ENCODE measurements at regions not wholly inside any gene's neighbourhood (a gene's known extent, or its start where the extent isn't known, plus 50 kb on each side); places are given as distances from the start of the nearest gene placed in this dataset.

DNA sequence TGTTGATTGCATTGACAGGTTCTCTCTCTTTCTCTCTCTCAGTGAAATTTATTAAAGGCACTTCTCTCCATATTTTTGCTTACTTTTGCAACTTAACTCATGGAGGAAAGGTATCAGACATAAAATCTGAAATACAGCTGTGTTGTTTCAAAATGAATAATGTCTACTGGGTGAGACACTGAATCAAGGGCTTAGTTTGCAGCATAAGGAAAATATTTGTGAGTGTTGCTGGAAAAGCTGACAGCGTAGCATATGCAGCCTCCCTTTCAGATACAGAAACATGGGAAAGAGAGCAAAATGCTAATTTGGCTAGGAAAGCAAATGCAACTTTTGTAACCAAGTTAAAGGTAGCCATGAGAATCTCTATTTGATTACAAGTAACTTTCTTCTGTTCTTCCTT lies 81.5 kb upstream of the COL3A1 start:
- peaks cover 0 to 2% (median 0%) of the 10 kb centered on the region in 3 donors for H3K4me1 ChIP-seq (ENCODE audit: control insufficient read depth in 3 of 3, insufficient read depth in 3 of 3, low read length in 3 of 3)
- H3K36me3 ChIP-seq (ENCODE audit: control insufficient read depth in 3 of 3, insufficient read depth in 3 of 3, low read length in 3 of 3), result no peaks in the 10 kb centered on the region
- no peak overlapping the region for H3K9ac ChIP-seq (ENCODE audit: low read depth in 1 of 3, low read length in 3 of 3)
- no peaks in the 10 kb centered on the region for H3K27me3 ChIP-seq (ENCODE audit: control insufficient read depth in 3 of 3, insufficient read depth in 3 of 3, low read length in 3 of 3)
- H3K9me3 ChIP-seq (ENCODE audit: control insufficient read depth in 3 of 3, low read length in 3 of 3), result peaks cover 0 to 2% (median 2%) of the 10 kb centered on the region in 3 donors
- no peak overlapping the region for H3K4me3 ChIP-seq (ENCODE audit: low read length in 3 of 3)
- H3K27ac ChIP-seq (ENCODE audit: low read depth, low read length), result no peak overlapping the region

DNA sequence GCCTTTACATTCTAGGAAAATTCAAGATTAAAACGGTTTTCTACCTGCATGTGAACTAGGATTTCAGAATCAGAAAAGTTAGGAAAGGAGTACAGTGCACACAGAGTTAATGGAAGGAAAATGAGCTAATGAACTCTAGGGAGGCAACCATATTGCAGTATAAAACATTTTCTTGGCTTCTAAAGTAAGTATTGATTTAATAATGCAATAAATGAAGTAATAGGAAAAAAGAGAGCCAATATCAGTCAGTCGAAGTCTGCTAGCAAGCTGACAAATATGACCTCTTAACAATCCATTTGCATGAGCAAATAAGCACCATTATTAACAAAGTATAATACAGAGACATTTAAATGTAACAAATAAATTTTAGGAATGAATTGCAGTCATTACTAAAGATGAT lies 80.2 kb upstream of the COL3A1 start:
- Histone ChIP-seq H3K9me3 (ENCODE audit: control insufficient read depth in 3 of 3, low read length in 3 of 3) (peaks cover 0 to 2% (median 2%) of the 10 kb centered on the region in 3 donors), H3K27ac (ENCODE audit: low read depth, low read length) (no peak overlapping the region), H3K4me3 (ENCODE audit: low read length in 3 of 3) (no peak overlapping the region)

GRCh38 chr2:188894979-188895378 lies 79.2 kb upstream of the COL3A1 start:
- no peak overlapping the region for H3K9ac ChIP-seq (ENCODE audit: low read depth in 1 of 3, low read length in 3 of 3)
- H3K9me3 ChIP-seq (ENCODE audit: control insufficient read depth in 3 of 3, low read length in 3 of 3), result peaks cover 0 to 2% (median 2%) of the 10 kb centered on the region in 3 donors
- peaks cover 0 to 2% (median 0%) of the 10 kb centered on the region in 3 donors for H3K4me1 ChIP-seq (ENCODE audit: control insufficient read depth in 3 of 3, insufficient read depth in 3 of 3, low read length in 3 of 3)
- H3K4me3 ChIP-seq (ENCODE audit: low read length in 3 of 3), result no peak overlapping the region
- H3K27me3 ChIP-seq (ENCODE audit: control insufficient read depth in 3 of 3, insufficient read depth in 3 of 3, low read length in 3 of 3), result no peaks in the 10 kb centered on the region
- H3K36me3 ChIP-seq (ENCODE audit: control insufficient read depth in 3 of 3, insufficient read depth in 3 of 3, low read length in 3 of 3), result no peaks in the 10 kb centered on the region
- H3K27ac ChIP-seq (ENCODE audit: low read depth, low read length), result no peak overlapping the region

More for the DNA sequence above, 80.2 kb upstream of the COL3A1 start:
- H3K36me3 ChIP-seq (ENCODE audit: control insufficient read depth in 3 of 3, insufficient read depth in 3 of 3, low read length in 3 of 3), result no peaks in the 10 kb centered on the region
- no peaks in the 10 kb centered on the region for H3K27me3 ChIP-seq (ENCODE audit: control insufficient read depth in 3 of 3, insufficient read depth in 3 of 3, low read length in 3 of 3)
- H3K9ac ChIP-seq (ENCODE audit: low read depth in 1 of 3, low read length in 3 of 3), result no peak overlapping the region
- H3K4me1 ChIP-seq (ENCODE audit: control insufficient read depth in 3 of 3, insufficient read depth in 3 of 3, low read length in 3 of 3), result peaks cover 0 to 2% (median 0%) of the 10 kb centered on the region in 3 donors

DNA sequence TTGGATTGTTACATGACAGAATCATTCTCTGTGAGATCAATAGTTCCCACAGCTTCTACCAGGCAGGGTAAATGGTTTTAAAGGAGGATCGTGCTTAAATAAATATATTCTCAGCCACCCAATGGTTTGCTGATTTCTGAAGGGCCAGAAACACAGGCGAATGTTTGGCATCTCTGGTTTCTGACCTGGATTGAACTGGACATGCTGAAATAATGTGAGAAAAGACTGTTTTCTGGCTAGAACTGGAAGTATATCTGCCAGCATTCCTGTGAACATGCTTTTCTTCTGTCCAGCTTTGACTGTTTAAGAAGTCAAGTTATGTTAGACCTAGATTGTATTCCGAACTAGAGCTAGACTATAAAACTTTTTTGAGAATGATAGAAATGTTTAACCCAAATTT lies 77.1 kb upstream of the COL3A1 start:
- Histone ChIP-seq H3K4me1 (ENCODE audit: control insufficient read depth in 3 of 3, insufficient read depth in 3 of 3, low read length in 3 of 3) (peaks cover 0 to 2% (median 0%) of the 10 kb centered on the region in 3 donors), H3K27me3 (ENCODE audit: control insufficient read depth in 3 of 3, insufficient read depth in 3 of 3, low read length in 3 of 3) (no peaks in the 10 kb centered on the region), H3K4me3 (ENCODE audit: low read length in 3 of 3) (no peak overlapping the region), H3K9me3 (ENCODE audit: control insufficient read depth in 3 of 3, low read length in 3 of 3) (no peaks in the 10 kb centered on the region), H3K36me3 (ENCODE audit: control insufficient read depth in 3 of 3, insufficient read depth in 3 of 3, low read length in 3 of 3) (no peaks in the 10 kb centered on the region), H3K9ac (ENCODE audit: low read depth in 1 of 3, low read length in 3 of 3) (no peak overlapping the region), H3K27ac (ENCODE audit: low read depth, low read length) (no peak overlapping the region)

DNA sequence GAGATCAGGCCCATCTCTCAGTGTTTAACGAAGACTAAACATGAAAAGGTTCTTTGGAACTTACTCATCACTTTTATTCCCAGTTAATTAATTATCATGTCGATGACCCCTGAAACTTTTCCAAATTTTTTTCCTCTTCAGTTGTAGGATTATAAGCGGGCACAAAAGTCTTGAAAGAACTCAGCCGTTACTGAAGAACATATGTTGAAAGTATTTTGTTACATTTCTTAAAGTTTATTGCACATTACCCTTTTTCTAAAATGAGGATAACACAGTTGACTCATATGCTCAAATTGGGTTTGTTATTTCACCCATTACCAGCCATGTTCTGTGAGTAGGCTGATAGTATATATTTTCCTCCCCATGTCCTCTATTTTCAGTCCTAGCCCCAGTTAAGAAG lies 75.9 kb upstream of the COL3A1 start:
- Histone ChIP-seq H3K27ac (ENCODE audit: low read depth, low read length) (peak overlapping the region; percentile 13), H3K4me1 (ENCODE audit: control insufficient read depth in 3 of 3, insufficient read depth in 3 of 3, low read length in 3 of 3) (peaks cover 0 to 3% (median 0%) of the 10 kb centered on the region in 3 donors), H3K4me3 (ENCODE audit: low read length in 3 of 3) (no peak overlapping the region), H3K36me3 (ENCODE audit: control insufficient read depth in 3 of 3, insufficient read depth in 3 of 3, low read length in 3 of 3) (no peaks in the 10 kb centered on the region), H3K9me3 (ENCODE audit: control insufficient read depth in 3 of 3, low read length in 3 of 3) (no peaks in the 10 kb centered on the region), H3K27me3 (ENCODE audit: control insufficient read depth in 3 of 3, insufficient read depth in 3 of 3, low read length in 3 of 3) (no peaks in the 10 kb centered on the region), H3K9ac (ENCODE audit: low read depth in 1 of 3, low read length in 3 of 3) (no peak overlapping the region)

- Histone ChIP-seq H3K27me3 (ENCODE audit: control insufficient read depth in 3 of 3, insufficient read depth in 3 of 3, low read length in 3 of 3) (no peaks in the 10 kb centered on the region), H3K4me3 (ENCODE audit: low read length in 3 of 3) (no peak overlapping the region), H3K9ac (ENCODE audit: low read depth in 1 of 3, low read length in 3 of 3) (no peak overlapping the region), H3K36me3 (ENCODE audit: control insufficient read depth in 3 of 3, insufficient read depth in 3 of 3, low read length in 3 of 3) (no peaks in the 10 kb centered on the region), H3K27ac (ENCODE audit: low read depth, low read length) (no peak overlapping the region), H3K9me3 (ENCODE audit: control insufficient read depth in 3 of 3, low read length in 3 of 3) (no peaks in the 10 kb centered on the region), H3K4me1 (ENCODE audit: control insufficient read depth in 3 of 3, insufficient read depth in 3 of 3, low read length in 3 of 3) (peaks cover 0 to 3% (median 0%) of the 10 kb centered on the region in 3 donors)
These were observed 71.2 kb upstream of the COL3A1 start for GRCh38 chr2:188902901-188903491.

DNA sequence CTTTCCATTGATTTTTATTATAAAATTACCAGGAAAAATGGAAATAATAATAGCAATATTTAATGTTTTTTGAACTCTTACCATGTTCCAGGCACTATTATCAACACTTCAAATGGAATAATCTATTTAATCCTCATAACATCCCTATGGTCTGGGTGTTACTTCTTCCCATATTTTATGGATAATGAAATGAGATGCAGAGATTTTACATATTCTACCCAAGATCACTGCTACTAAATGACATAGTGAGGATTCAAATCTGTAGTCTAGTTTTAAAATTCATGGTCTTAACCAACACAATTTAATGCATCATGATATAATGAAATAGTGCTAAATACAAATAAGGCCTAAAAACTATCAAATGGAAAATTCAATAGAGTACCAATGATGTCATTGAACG lies 70.4 kb upstream of the COL3A1 start:
- H3K9ac ChIP-seq (ENCODE audit: low read depth in 1 of 3, low read length in 3 of 3), result no peak overlapping the region
- H3K9me3 ChIP-seq (ENCODE audit: control insufficient read depth in 3 of 3, low read length in 3 of 3), result no peaks in the 10 kb centered on the region
- H3K27ac ChIP-seq (ENCODE audit: low read depth, low read length), result no peak overlapping the region
- peaks cover 0 to 3% (median 0%) of the 10 kb centered on the region in 3 donors for H3K4me1 ChIP-seq (ENCODE audit: control insufficient read depth in 3 of 3, insufficient read depth in 3 of 3, low read length in 3 of 3)
- H3K27me3 ChIP-seq (ENCODE audit: control insufficient read depth in 3 of 3, insufficient read depth in 3 of 3, low read length in 3 of 3), result no peaks in the 10 kb centered on the region
- no peak overlapping the region for H3K4me3 ChIP-seq (ENCODE audit: low read length in 3 of 3)
- H3K36me3 ChIP-seq (ENCODE audit: control insufficient read depth in 3 of 3, insufficient read depth in 3 of 3, low read length in 3 of 3), result no peaks in the 10 kb centered on the region

DNA sequence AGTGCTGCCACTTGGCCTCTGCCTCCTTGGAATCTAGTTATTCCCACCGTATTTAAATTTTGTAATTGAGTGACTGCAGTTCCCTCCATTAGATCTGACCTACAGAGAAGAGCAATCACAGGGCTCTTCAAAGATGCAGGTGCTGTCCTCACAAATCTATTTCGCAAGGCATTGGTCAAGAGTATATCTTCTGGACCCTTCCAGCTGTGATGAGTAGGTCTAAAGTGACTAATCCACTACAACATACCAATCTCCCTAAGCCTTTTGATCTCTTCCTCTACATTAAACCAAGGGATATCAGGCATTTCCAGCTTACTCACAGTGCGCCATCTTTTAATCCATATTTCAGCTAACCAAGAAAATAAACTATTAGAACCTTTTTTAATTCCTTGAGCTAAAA lies 65.1 kb upstream of the COL3A1 start:
- Histone ChIP-seq H3K4me1 (ENCODE audit: control insufficient read depth in 3 of 3, insufficient read depth in 3 of 3, low read length in 3 of 3) (no peaks in the 10 kb centered on the region), H3K27ac (ENCODE audit: low read depth, low read length) (no peak overlapping the region), H3K36me3 (ENCODE audit: control insufficient read depth in 3 of 3, insufficient read depth in 3 of 3, low read length in 3 of 3) (no peaks in the 10 kb centered on the region), H3K9ac (ENCODE audit: low read depth in 1 of 3, low read length in 3 of 3) (no peak overlapping the region), H3K27me3 (ENCODE audit: control insufficient read depth in 3 of 3, insufficient read depth in 3 of 3, low read length in 3 of 3) (no peaks in the 10 kb centered on the region), H3K9me3 (ENCODE audit: control insufficient read depth in 3 of 3, low read length in 3 of 3) (no peaks in the 10 kb centered on the region), H3K4me3 (ENCODE audit: low read length in 3 of 3) (no peak overlapping the region)

- no peaks in the 10 kb centered on the region for H3K9me3 ChIP-seq (ENCODE audit: control insufficient read depth in 3 of 3, low read length in 3 of 3)
- no peaks in the 10 kb centered on the region for H3K4me1 ChIP-seq (ENCODE audit: control insufficient read depth in 3 of 3, insufficient read depth in 3 of 3, low read length in 3 of 3)
- no peaks in the 10 kb centered on the region for H3K36me3 ChIP-seq (ENCODE audit: control insufficient read depth in 3 of 3, insufficient read depth in 3 of 3, low read length in 3 of 3)
- no peak overlapping the region for H3K4me3 ChIP-seq (ENCODE audit: low read length in 3 of 3)
- no peak overlapping the region for H3K27ac ChIP-seq (ENCODE audit: low read depth, low read length)
- H3K9ac ChIP-seq (ENCODE audit: low read depth in 1 of 3, low read length in 3 of 3), result no peak overlapping the region
- no peaks in the 10 kb centered on the region for H3K27me3 ChIP-seq (ENCODE audit: control insufficient read depth in 3 of 3, insufficient read depth in 3 of 3, low read length in 3 of 3)
These were observed 57.4 kb upstream of the COL3A1 start for GRCh38 chr2:188916736-188917135.

DNA sequence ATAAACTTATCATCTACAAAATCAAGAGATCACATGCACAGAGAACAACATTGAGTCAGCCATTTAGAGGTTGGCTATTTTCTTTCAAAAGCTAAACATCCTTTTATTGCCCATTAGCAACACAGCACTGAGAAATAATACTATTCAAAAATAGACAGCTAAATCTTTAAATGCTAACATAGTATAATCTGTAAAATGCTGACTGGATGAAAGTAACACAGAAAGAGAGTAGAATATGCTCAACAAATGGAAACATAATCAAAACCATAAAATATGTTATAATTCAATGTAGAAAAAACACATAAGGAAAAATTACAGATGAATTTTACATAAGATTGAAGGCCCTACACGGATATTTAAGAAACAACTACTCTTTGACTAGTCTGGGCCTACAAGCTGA lies 56.5 kb upstream of the COL3A1 start:
- no peaks in the 10 kb centered on the region for H3K27me3 ChIP-seq (ENCODE audit: control insufficient read depth in 3 of 3, insufficient read depth in 3 of 3, low read length in 3 of 3)
- no peaks in the 10 kb centered on the region for H3K36me3 ChIP-seq (ENCODE audit: control insufficient read depth in 3 of 3, insufficient read depth in 3 of 3, low read length in 3 of 3)
- no peak overlapping the region for H3K27ac ChIP-seq (ENCODE audit: low read depth, low read length)
- no peak overlapping the region for H3K4me3 ChIP-seq (ENCODE audit: low read length in 3 of 3)
- no peak overlapping the region for H3K9ac ChIP-seq (ENCODE audit: low read depth in 1 of 3, low read length in 3 of 3)
- no peaks in the 10 kb centered on the region for H3K4me1 ChIP-seq (ENCODE audit: control insufficient read depth in 3 of 3, insufficient read depth in 3 of 3, low read length in 3 of 3)
- H3K9me3 ChIP-seq (ENCODE audit: control insufficient read depth in 3 of 3, low read length in 3 of 3), result no peaks in the 10 kb centered on the region

Data from skeletal muscle tissue (tissue), 3 donors.